DOHH2 (cell line): ENCODE measurements at regions not wholly inside any gene's neighbourhood (a gene's known extent, or its start where the extent isn't known, plus 50 kb on each side); places are given as distances from the start of the nearest gene placed in this dataset.

Experiments used
- H3F3A ChIP-seq: fragments of 200-600 bp; sonication (generic), shearing (Covaris generic); 2 replicates; pipeline ENCODE4 v1.6.0; 2016; ENCODE audit warnings: antibody characterized with exemption, mild to moderate bottlenecking; ENCODE audit not compliant: control insufficient read depth, insufficient read depth
- H3K27ac ChIP-seq: fragments of 200-600 bp; sonication (generic); 2 replicates; pipeline ENCODE4 v1.5.1; 2014; ENCODE audit warnings: low read depth, mild to moderate bottlenecking, low read length, moderate library complexity
- H3K27me3 ChIP-seq: fragments of 200-600 bp; sonication (generic); 2 replicates; pipeline ENCODE4 v1.6.1; 2014; ENCODE audit warnings: mild to moderate bottlenecking, low read length, mixed read lengths; ENCODE audit not compliant: control insufficient read depth
- H3K36me3 ChIP-seq: fragments of 200-600 bp; sonication (generic); 2 replicates; pipeline ENCODE4 v1.6.1; 2014; ENCODE audit warnings: mild to moderate bottlenecking, low read length, moderate library complexity, mixed read lengths; ENCODE audit not compliant: control insufficient read depth
- H3K4me1 ChIP-seq: fragments of 200-600 bp; sonication (generic); 2 replicates; pipeline ENCODE4 v1.6.1; 2014; ENCODE audit warnings: mild to moderate bottlenecking, low read length, mixed read lengths; ENCODE audit not compliant: control insufficient read depth
- H3K4me2 ChIP-seq: fragments of 200-600 bp; sonication (generic); 2 replicates; pipeline ENCODE4 v1.6.0; 2014; ENCODE audit warnings: mild to moderate bottlenecking, low read length, moderate library complexity
- H3K4me3 ChIP-seq: fragments of 200-600 bp; sonication (generic); 2 replicates; pipeline ENCODE4 v1.5.1; 2014; ENCODE audit warnings: mild to moderate bottlenecking, low read length, mixed read lengths
- H3K79me2 ChIP-seq: fragments of 200-600 bp; sonication (generic); 2 replicates; pipeline ENCODE4 v1.6.1; 2014; ENCODE audit warnings: mild to moderate bottlenecking, low read length, mixed read lengths; ENCODE audit not compliant: control insufficient read depth
- H3K9me2 ChIP-seq: fragments of 200-600 bp; sonication (generic); replicated peaks from 2 replicates; pipeline ENCODE4 v1.6.1; 2014; ENCODE audit warnings: mild to moderate bottlenecking, low read length, mixed read lengths; ENCODE audit not compliant: control insufficient read depth
- H3K9me3 ChIP-seq: fragments of 200-600 bp; sonication (generic); 2 replicates; pipeline ENCODE4 v1.6.1; 2014; ENCODE audit warnings: antibody characterized with exemption, low read length, mixed read lengths; ENCODE audit not compliant: control insufficient read depth, insufficient read depth
- H4K20me1 ChIP-seq: fragments of 200-600 bp; sonication (generic); 2 replicates; pipeline ENCODE4 v1.6.0; 2014; ENCODE audit warnings: low read depth, mild to moderate bottlenecking, antibody characterized with exemption, low read length, moderate library complexity; ENCODE audit not compliant: control insufficient read depth, insufficient read depth
- CTCF ChIP-seq: fragments of 200-600 bp; sonication (generic); IDR thresholded peaks from one replicate; pipeline ENCODE4 v1.5.1; 2014; ENCODE audit warnings: antibody characterized with exemption, mild to moderate bottlenecking, low read depth, low read length; ENCODE audit not compliant: poor library complexity, severe bottlenecking
- EZH2phosphoT487 ChIP-seq: fragments of 200-600 bp; sonication (generic); IDR thresholded peaks from 2 replicates; pipeline ENCODE4 v1.6.1; 2017; ENCODE audit warnings: borderline replicate concordance, mild to moderate bottlenecking, antibody characterized with exemption, low read length, moderate library complexity, mixed read lengths

GRCh38 chr18:71021030-71021362, 732.2 kb downstream of the SOCS6 start:
- H4K20me1 ChIP-seq: no peaks in the 10 kb centered on the region
- no peak overlapping the region for H3K4me3 ChIP-seq
- no peak overlapping the region for H3K27ac ChIP-seq

GRCh38 chr18:71020342-71021029, 731.6 kb downstream of the SOCS6 start:
- no peaks in the 10 kb centered on the region for H3K27me3 ChIP-seq
- no peaks in the 10 kb centered on the region for H3K9me3 ChIP-seq
- no peak overlapping the region for H3K27ac ChIP-seq
- no peaks in the 10 kb centered on the region for H3K9me2 ChIP-seq
- no peaks in the 10 kb centered on the region for H3K36me3 ChIP-seq
- H3F3A ChIP-seq: no peaks in the 10 kb centered on the region
- H3K4me2 ChIP-seq: no peak overlapping the region
- no peaks in the 10 kb centered on the region for H4K20me1 ChIP-seq
- H3K4me3 ChIP-seq: no peak overlapping the region
- no peaks in the 10 kb centered on the region for H3K4me1 ChIP-seq
- no peak for TF ChIP-seq EZH2phosphoT487
- H3K79me2 ChIP-seq: no peaks in the 10 kb centered on the region

More at GRCh38 chr18:71021030-71021362, 732.2 kb downstream of the SOCS6 start:
- Histone ChIP-seq H3K4me1 (no peaks in the 10 kb centered on the region), H3K4me2 (no peak overlapping the region), H3K36me3 (no peaks in the 10 kb centered on the region), H3K9me3 (no peaks in the 10 kb centered on the region), H3K9me2 (no peaks in the 10 kb centered on the region), H3F3A (no peaks in the 10 kb centered on the region), H3K27me3 (no peaks in the 10 kb centered on the region), H3K79me2 (no peaks in the 10 kb centered on the region)
- TF ChIP-seq EZH2phosphoT487 (no peak), CTCF (no peak)

GRCh38 chr18:71018816-71019215, 730.0 kb downstream of the SOCS6 start:
- H4K20me1 ChIP-seq: no peaks in the 10 kb centered on the region
- no peaks in the 10 kb centered on the region for H3K36me3 ChIP-seq
- no peak for TF ChIP-seq CTCF
- no peak for TF ChIP-seq EZH2phosphoT487
- no peaks in the 10 kb centered on the region for H3F3A ChIP-seq
- no peaks in the 10 kb centered on the region for H3K4me1 ChIP-seq
- H3K79me2 ChIP-seq: no peaks in the 10 kb centered on the region
- H3K9me2 ChIP-seq: no peaks in the 10 kb centered on the region
- no peak overlapping the region for H3K27ac ChIP-seq
- no peak overlapping the region for H3K4me3 ChIP-seq
- no peaks in the 10 kb centered on the region for H3K9me3 ChIP-seq
- no peaks in the 10 kb centered on the region for H3K27me3 ChIP-seq
- no peak overlapping the region for H3K4me2 ChIP-seq

GRCh38 chr18:71012789-71013188, 723.9 kb downstream of the SOCS6 start:
- no peaks in the 10 kb centered on the region for H3K36me3 ChIP-seq
- no peak overlapping the region for H3K27ac ChIP-seq
- H3K4me3 ChIP-seq: no peak overlapping the region
- H4K20me1 ChIP-seq: no peaks in the 10 kb centered on the region
- TF ChIP-seq EZH2phosphoT487: no peak
- TF ChIP-seq CTCF: no peak
- no peaks in the 10 kb centered on the region for H3K4me1 ChIP-seq
- no peaks in the 10 kb centered on the region for H3K79me2 ChIP-seq
- no peak overlapping the region for H3K4me2 ChIP-seq
- H3K9me3 ChIP-seq: no peaks in the 10 kb centered on the region
- H3K9me2 ChIP-seq: 0 out of 2 replicates have a peak, but pooled peaks cover 2% of the 10 kb centered on the region
- H3K27me3 ChIP-seq: no peaks in the 10 kb centered on the region
- H3F3A ChIP-seq: no peaks in the 10 kb centered on the region
